Adrenal gland (tissue), 9 donors: ENCODE measurements at regions not wholly inside any gene's neighbourhood (a gene's known extent, or its start where the extent isn't known, plus 50 kb on each side); places are given as distances from the start of the nearest gene placed in this dataset.
A peak's percentile ranks its signal among the peaks of the same experiment; 100 is the strongest.

Source experiments
- DNase-seq, 7 donors: peaks; one replicate each; pipeline ENCODE4 v3.0.0-alpha.2; 2019 to 2020
- H3K27ac ChIP-seq, 5 donors: fragments of 200-600 bp; sonication (generic) in 4 of 5; 1 replicate in 3 of 5; 2 replicates in 2 of 5; pipeline versions ENCODE4 v1.5.1 to v1.8.0; 2016 to 2020; ENCODE audit warnings: mild to moderate bottlenecking in 1 of 5
- H3K27me3 ChIP-seq: fragments of 200-600 bp; 2 replicates; pipeline ENCODE4 v1.8.0; 2021
- H3K36me3 ChIP-seq, 2 donors: fragments of 200-600 bp; replicated peaks in 1 of 2; 1 replicate in 1 of 2; 2 replicates in 1 of 2; pipeline versions ENCODE4 v1.5.1 to v1.8.0; 2018 to 2022
- H3K4me1 ChIP-seq, 2 donors: fragments of 200-600 bp; replicated peaks in 1 of 2; 1 replicate in 1 of 2; 2 replicates in 1 of 2; pipeline versions ENCODE4 v1.5.1 to v1.8.0; 2018 to 2021
- H3K4me3 ChIP-seq, 4 donors: fragments of 200-600 bp; sonication (generic) in 3 of 4; one replicate each; pipeline ENCODE4 v1.5.1; 2016 to 2018
- H3K9me3 ChIP-seq, 3 donors: fragments of 200-600 bp; sonication (generic) in 1 of 3; replicated peaks in 1 of 3; 1 replicate in 2 of 3; 2 replicates in 1 of 3; pipeline versions ENCODE4 v1.5.1 to v1.8.0; 2016 to 2021
- POLR2A ChIP-seq, 2 donors: fragments of 450-650 bp; IDR thresholded peaks; one replicate each; pipeline ENCODE4 v1.6.1; 2017; ENCODE audit warnings: antibody characterized with exemption in 2 of 2, mild to moderate bottlenecking in 2 of 2, moderate library complexity in 1 of 2
- WGBS, 4 donors: extraction: QIAGEN DNeasy Blood & Tissue Kit in 2 of 4; methylation state at CpG; one replicate each; pipeline versions ENCODE4 v1.1.5 to v1.1.7; 2013 to 2017; 5-methylcytosine and 5-hydroxymethylcytosine counted together
- intact Hi-C, 2 donors: fragments of 100-400 bp; cut with DNase I; formaldehyde crosslinking; loops; one replicate each; pipeline versions ENCODE4 v1.14.1 to v1.15.0; 2022 to 2023
- TF ChIP-seq, protein P1 (sequence below), 6 experiments: fragments of 450-650 bp in 4 of 6; fragments of 200-600 bp in 2 of 6; sonication (generic) in 1 of 6; IDR thresholded peaks; 1 replicate in 5 of 6; 2 replicates in 1 of 6; pipeline versions ENCODE4 v1.5.1 to v1.8.0; 2016 to 2021; ENCODE audit warnings: antibody characterized with exemption in 6 of 6, mild to moderate bottlenecking in 2 of 6, moderate library complexity in 1 of 6
- donor health status: healthy with polysubstance abuse.
- donor health status: Bipolar disorder and iron deficiency.
- donor health status: DM: yes; HTN: yes; CAD: no.
- donor health status: DM: no; HTN: no; CAD: no.
- donor health status: DM: no; HTN: no; CAD: no.

DNA sequence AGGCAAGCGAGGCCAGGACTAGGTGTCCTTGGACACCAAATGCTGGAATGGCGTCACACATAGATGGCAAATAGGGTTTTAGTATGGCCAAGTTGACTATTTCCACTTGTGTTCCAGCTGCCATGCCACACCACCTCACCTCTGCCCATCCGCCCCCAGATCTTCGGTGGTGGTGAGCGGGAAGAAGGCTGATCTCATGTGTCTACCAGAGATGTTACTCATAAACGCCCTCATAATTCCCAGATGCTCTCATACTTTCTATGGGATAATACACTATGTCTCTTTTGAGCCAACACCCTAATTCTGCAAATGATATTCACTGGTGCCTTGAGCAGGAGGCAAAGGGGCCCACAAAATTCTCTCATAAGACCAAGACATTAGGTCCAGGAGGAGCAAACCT is 281.1 kb upstream of the FN1 start:
- peaks cover 0 to 14% of the 10 kb centered on the region in 2 donors for H3K4me1 ChIP-seq
- H3K9me3 ChIP-seq, result no peaks in the 10 kb centered on the region
- H3K27me3 ChIP-seq, result no peaks in the 10 kb centered on the region
- no peaks in the 10 kb centered on the region for H3K36me3 ChIP-seq
- TF ChIP-seq, protein P1, sequence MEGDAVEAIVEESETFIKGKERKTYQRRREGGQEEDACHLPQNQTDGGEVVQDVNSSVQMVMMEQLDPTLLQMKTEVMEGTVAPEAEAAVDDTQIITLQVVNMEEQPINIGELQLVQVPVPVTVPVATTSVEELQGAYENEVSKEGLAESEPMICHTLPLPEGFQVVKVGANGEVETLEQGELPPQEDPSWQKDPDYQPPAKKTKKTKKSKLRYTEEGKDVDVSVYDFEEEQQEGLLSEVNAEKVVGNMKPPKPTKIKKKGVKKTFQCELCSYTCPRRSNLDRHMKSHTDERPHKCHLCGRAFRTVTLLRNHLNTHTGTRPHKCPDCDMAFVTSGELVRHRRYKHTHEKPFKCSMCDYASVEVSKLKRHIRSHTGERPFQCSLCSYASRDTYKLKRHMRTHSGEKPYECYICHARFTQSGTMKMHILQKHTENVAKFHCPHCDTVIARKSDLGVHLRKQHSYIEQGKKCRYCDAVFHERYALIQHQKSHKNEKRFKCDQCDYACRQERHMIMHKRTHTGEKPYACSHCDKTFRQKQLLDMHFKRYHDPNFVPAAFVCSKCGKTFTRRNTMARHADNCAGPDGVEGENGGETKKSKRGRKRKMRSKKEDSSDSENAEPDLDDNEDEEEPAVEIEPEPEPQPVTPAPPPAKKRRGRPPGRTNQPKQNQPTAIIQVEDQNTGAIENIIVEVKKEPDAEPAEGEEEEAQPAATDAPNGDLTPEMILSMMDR (IDR thresholded peaks at IDR 0.05), result no peak
- no peak for TF ChIP-seq POLR2A (IDR thresholded peaks at IDR 0.05)
- 95 to 98% (median 96%) methylated on average over 6 of the region's 6 CpGs for WGBS, 4 donors
- no peak overlapping the region for H3K27ac ChIP-seq
- intact Hi-C loops, result no loop called here
- H3K4me3 ChIP-seq, result no peak overlapping the region
- no peak for DNase-seq

DNA sequence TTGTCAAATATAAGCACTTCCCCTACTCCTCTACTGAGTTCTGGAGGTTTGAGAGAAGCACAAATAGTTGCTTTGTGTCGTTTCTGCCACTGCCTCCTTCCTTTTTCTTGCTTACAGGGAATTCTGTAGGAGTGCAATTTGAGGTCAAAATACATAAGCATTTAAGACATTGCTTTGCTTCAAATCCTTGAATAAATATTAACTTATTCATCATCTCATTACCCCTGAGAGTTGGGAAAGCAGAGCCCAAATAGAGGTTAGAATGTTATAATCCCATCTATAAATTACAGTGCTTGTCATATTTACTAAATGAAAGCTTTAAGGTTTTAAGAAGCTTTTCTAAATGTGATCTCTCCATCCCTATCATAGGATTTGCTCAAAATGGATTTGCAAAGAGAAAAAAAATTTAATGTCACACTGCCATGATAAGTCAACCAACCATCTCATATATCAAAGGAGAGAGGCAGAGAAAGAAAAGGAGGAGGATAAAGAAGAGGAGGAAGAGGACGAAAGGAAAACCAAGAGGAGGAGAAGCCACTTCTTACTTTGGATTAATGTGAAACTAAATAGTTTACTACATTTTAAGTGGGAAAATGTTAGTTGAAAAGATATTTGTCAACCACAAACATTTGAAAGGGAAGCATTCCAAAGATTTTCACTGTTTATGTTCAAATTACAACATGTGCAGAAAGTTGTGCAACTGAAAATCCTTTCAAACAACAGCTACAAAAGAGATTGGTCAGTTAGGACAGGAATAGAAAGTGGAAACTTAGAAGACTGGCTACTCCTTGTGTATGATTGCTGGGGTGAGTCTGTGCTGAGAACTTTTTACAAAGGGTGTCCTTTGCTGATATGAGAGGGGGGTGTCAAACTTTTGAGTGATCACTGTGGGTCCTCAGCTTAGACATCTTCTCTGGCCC is 277.3 kb upstream of the FN1 start:
- DNase-seq, result no peak
- 48 to 59% (median 50%) methylated on average over 2 of the region's 2 CpGs for WGBS, 4 donors
- Histone ChIP-seq H3K4me3 (no peak overlapping the region), H3K36me3 (no peaks in the 10 kb centered on the region), H3K4me1 (peaks cover 5 to 19% of the 10 kb centered on the region in 2 donors), H3K9me3 (no peaks in the 10 kb centered on the region), H3K27ac (peak overlapping the region in 1 of 5 donors; percentile 7), H3K27me3 (no peaks in the 10 kb centered on the region)
- TF ChIP-seq, protein P1 (IDR thresholded peaks at IDR 0.05), result no peak
- TF ChIP-seq POLR2A (IDR thresholded peaks at IDR 0.05), result no peak
- intact Hi-C loops, result no loop called here

GRCh38 chr2:215712219-215712868 is 276.5 kb upstream of the FN1 start:
- no peak for DNase-seq
- no peak overlapping the region for H3K4me3 ChIP-seq
- 47 to 78% (median 58%) methylated on average over 3 of the region's 3 CpGs for WGBS, 4 donors
- H3K27me3 ChIP-seq, result no peaks in the 10 kb centered on the region
- H3K27ac ChIP-seq, result peak overlapping the region in 1 of 5 donors; percentile 7
- TF ChIP-seq POLR2A (IDR thresholded peaks at IDR 0.05), result no peak
- TF ChIP-seq, protein P1 (IDR thresholded peaks at IDR 0.05), result no peak
- intact Hi-C loops, result no loop called here
- H3K4me1 ChIP-seq, result peaks cover 5 to 19% of the 10 kb centered on the region in 2 donors
- no peaks in the 10 kb centered on the region for H3K36me3 ChIP-seq
- H3K9me3 ChIP-seq, result no peaks in the 10 kb centered on the region

- 61 to 75% (median 66%) methylated on average over 2 of the region's 2 CpGs for WGBS, 4 donors
- Histone ChIP-seq H3K36me3 (no peaks in the 10 kb centered on the region), H3K27ac (peak overlapping the region in 1 of 5 donors; percentile 7), H3K4me3 (no peak overlapping the region), H3K9me3 (no peaks in the 10 kb centered on the region), H3K4me1 (peaks cover 5 to 19% of the 10 kb centered on the region in 2 donors), H3K27me3 (no peaks in the 10 kb centered on the region)
- intact Hi-C loops, result no loop called here
- no peak for DNase-seq
- TF ChIP-seq, protein P1 (IDR thresholded peaks at IDR 0.05), result no peak
- TF ChIP-seq POLR2A (IDR thresholded peaks at IDR 0.05), result no peak
These were observed 275.7 kb upstream of the FN1 start for GRCh38 chr2:215711471-215712034.
